ENCODE measurements at regions not wholly inside any gene's neighbourhood (a gene's known extent, or its start where the extent isn't known, plus 50 kb on each side); places are given as distances from the start of the nearest gene placed in this dataset.
A peak's percentile ranks its signal among the peaks of the same experiment; 100 is the strongest.

DNA sequence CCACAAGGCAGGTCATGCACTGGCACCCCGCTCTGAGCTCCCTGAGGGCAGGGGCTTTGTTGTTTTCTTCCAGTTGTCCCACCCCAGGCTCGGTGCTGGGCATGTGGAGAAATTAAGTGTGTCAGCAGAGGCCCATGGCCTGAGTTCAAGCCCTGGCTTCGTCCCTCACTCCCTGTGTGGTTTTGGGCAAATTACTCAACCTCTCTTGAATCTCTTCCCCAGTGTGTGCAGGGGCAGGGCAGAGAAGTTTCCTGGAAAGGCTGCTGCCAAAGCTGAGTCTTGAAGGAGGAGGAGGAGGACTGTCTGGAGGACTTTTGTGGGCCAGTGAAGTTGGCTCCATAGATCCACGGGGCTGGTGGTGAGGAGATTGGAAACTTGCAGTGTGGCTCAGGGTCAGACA is 138.1 kb upstream of the E2F8 start:
- Histone ChIP-seq H3K4me1 (peaks cover 0 to 16% (median 0%) of the 10 kb centered on the region in 9 donors), H3K27me3 (peaks cover 0 to 7% (median 0%) of the 10 kb centered on the region in 7 donors), H3K36me3 (no peaks in the 10 kb centered on the region), H3K9me3 (no peaks in the 10 kb centered on the region), H3K27ac (no peak overlapping the region), H3K4me3 (no peak overlapping the region)
- 90 to 97% methylated on average over 4 of the region's 4 CpGs for WGBS, 2 donors
- TF ChIP-seq, protein P1, sequence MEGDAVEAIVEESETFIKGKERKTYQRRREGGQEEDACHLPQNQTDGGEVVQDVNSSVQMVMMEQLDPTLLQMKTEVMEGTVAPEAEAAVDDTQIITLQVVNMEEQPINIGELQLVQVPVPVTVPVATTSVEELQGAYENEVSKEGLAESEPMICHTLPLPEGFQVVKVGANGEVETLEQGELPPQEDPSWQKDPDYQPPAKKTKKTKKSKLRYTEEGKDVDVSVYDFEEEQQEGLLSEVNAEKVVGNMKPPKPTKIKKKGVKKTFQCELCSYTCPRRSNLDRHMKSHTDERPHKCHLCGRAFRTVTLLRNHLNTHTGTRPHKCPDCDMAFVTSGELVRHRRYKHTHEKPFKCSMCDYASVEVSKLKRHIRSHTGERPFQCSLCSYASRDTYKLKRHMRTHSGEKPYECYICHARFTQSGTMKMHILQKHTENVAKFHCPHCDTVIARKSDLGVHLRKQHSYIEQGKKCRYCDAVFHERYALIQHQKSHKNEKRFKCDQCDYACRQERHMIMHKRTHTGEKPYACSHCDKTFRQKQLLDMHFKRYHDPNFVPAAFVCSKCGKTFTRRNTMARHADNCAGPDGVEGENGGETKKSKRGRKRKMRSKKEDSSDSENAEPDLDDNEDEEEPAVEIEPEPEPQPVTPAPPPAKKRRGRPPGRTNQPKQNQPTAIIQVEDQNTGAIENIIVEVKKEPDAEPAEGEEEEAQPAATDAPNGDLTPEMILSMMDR (IDR thresholded peaks at IDR 0.05), result no peak
- intact Hi-C loops (cut with DNase I), result no loop called here
- ATAC-seq (peak in 1 of 8 donors; percentile 24), DNase-seq (no peak)

DNA sequence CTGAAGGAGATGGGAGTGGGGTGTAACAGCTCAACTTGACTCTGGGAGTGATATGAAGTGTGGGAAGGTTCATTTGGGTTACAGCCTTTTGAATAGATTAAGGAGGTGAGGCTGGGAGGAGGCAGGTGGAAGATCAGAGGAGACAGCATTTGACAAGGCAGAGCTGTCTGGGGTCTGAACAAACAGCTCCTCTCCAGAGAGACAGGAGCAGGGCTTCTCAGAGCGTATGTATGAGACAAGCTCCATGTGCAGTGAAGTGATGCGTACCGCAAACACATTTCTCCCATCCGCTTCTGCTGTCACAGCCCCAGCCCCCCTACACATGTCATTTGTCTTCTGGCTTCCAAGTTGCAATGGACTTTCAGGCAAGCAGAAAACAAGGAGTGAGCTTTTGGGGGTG is 137.1 kb upstream of the E2F8 start:
- ATAC-seq, result no peak
- TF ChIP-seq, protein P1 (IDR thresholded peaks at IDR 0.05), result no peak

DNA sequence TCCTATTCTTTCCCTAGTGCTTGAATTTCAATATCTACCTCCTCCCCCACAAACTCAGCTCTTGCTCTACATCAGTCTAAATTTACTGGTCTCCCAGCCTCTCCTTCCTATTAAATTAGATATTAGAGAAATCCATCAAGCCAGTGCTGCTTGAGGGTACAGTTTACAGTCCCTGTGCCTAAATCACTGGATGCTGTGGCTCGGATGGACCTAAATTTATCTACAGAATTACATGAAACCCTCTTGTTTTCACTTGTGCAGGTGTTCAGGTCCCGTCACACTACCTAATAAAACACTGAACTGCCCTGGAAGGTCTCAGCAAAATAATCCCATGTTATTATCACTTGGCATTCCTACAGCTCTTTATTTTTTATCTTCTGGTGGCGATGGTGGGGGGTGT is 134.7 kb upstream of the E2F8 start:
- no peaks in the 10 kb centered on the region for H3K36me3 ChIP-seq
- intact Hi-C loops (cut with DNase I), result no loop called here

More for the DNA sequence above, 137.1 kb upstream of the E2F8 start:
- Histone ChIP-seq H3K36me3 (no peaks in the 10 kb centered on the region), H3K4me1 (peaks cover 0 to 16% (median 0%) of the 10 kb centered on the region in 9 donors), H3K27me3 (peaks cover 0 to 7% (median 0%) of the 10 kb centered on the region in 7 donors), H3K27ac (no peak overlapping the region), H3K9me3 (no peaks in the 10 kb centered on the region), H3K4me3 (no peak overlapping the region)
- intact Hi-C loops (cut with DNase I), result no loop called here
- 93 to 99% methylated on average over 4 of the region's 4 CpGs for WGBS, 2 donors
- DNase-seq, result no peak

DNA sequence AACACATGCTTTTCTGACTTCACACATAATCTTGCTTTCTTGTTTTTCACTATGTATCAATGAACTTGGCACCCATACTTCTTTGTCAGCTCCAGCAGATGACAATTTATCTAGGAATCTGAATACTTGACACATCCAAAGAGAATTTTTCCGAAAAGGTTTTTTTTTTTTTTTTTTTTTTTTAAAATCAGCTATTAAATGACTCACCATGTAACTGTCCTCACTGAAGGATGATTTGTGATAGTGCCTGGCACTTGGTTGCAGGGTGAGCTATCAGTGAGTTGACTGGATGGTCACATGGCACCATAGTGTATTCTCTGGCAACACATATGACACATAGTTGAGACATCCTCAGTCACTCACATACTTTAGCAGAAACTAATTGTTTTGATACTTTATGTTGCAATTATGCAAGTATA is 133.4 kb upstream of the E2F8 start:
- ATAC-seq, result no peak
- TF ChIP-seq, protein P1 (IDR thresholded peaks at IDR 0.05), result no peak
- Histone ChIP-seq H3K27ac (no peak overlapping the region), H3K9me3 (no peaks in the 10 kb centered on the region), H3K36me3 (no peaks in the 10 kb centered on the region), H3K4me3 (no peak overlapping the region), H3K27me3 (peaks cover 0 to 7% (median 0%) of the 10 kb centered on the region in 7 donors), H3K4me1 (peaks cover 0 to 23% (median 21%) of the 10 kb centered on the region in 9 donors)
- intact Hi-C loops (cut with DNase I), result no loop called here
- 61 to 62% methylated on average over 1 of the region's 1 CpG for WGBS, 2 donors
- no peak for DNase-seq

More for the DNA sequence above, 134.7 kb upstream of the E2F8 start:
- no peak overlapping the region for H3K4me3 ChIP-seq
- TF ChIP-seq, protein P1 (IDR thresholded peaks at IDR 0.05), result no peak
- WGBS, 2 donors, result 82 to 93% methylated on average over 3 of the region's 3 CpGs
- ATAC-seq (no peak), DNase-seq (no peak)
- H3K27me3 ChIP-seq, result peaks cover 0 to 7% (median 0%) of the 10 kb centered on the region in 7 donors
- no peaks in the 10 kb centered on the region for H3K9me3 ChIP-seq
- H3K4me1 ChIP-seq, result peaks cover 0 to 19% (median 9%) of the 10 kb centered on the region in 9 donors
- H3K27ac ChIP-seq, result no peak overlapping the region

Data from heart right ventricle (tissue), 16 donors.